Colonic mucosa (tissue), 4 donors: ENCODE measurements at regions not wholly inside any gene's neighbourhood (a gene's known extent, or its start where the extent isn't known, plus 50 kb on each side); places are given as distances from the start of the nearest gene placed in this dataset.

Experiments
- DNase-seq: peaks from one replicate; pipeline ENCODE4 v3.0.0-alpha.2; 2020
- H3K27ac ChIP-seq: fragments of 200-600 bp; one replicate; pipeline ENCODE4 v1.8.0; 2021
- H3K27me3 ChIP-seq: fragments of 200-600 bp; one replicate; pipeline ENCODE4 v1.8.0; 2021
- H3K36me3 ChIP-seq: fragments of 200-600 bp; one replicate; pipeline ENCODE4 v1.8.0; 2021
- H3K4me1 ChIP-seq: fragments of 200-600 bp; one replicate; pipeline ENCODE4 v1.8.0; 2021; ENCODE audit warnings: mild to moderate bottlenecking
- H3K4me3 ChIP-seq: fragments of 200-600 bp; one replicate; pipeline ENCODE4 v1.8.0; 2021
- H3K9ac ChIP-seq, 2 donors: one replicate each; pipeline ENCODE4 v1.7.0; 2013; ENCODE audit warnings: control low read depth in 2 of 2, low read depth in 2 of 2, low read length in 2 of 2
- H3K9me3 ChIP-seq: fragments of 200-600 bp; one replicate; pipeline ENCODE4 v1.8.0; 2021
- intact Hi-C: fragments of 100-400 bp; cut with DNase I; formaldehyde crosslinking; loops from one replicate; pipeline ENCODE4 v1.14.1; 2022
- TF ChIP-seq, protein P1 (sequence below): fragments of 200-600 bp; IDR thresholded peaks from one replicate; pipeline ENCODE4 v1.8.0; 2022; ENCODE audit warnings: antibody characterized with exemption, mild to moderate bottlenecking
- donor health status: healthy.
- donor health status: DM: no; HTN: no; CAD: no.
- donor health status: DM: no; HTN: no; CAD: no.

- DNase-seq: no peak
- no peaks in the 10 kb centered on the region for H3K36me3 ChIP-seq
- H3K27me3 ChIP-seq: no peaks in the 10 kb centered on the region
- H3K27ac ChIP-seq: no peak overlapping the region
- no peaks in the 10 kb centered on the region for H3K9me3 ChIP-seq
- H3K9ac ChIP-seq: no peak overlapping the region
- TF ChIP-seq, protein P1, sequence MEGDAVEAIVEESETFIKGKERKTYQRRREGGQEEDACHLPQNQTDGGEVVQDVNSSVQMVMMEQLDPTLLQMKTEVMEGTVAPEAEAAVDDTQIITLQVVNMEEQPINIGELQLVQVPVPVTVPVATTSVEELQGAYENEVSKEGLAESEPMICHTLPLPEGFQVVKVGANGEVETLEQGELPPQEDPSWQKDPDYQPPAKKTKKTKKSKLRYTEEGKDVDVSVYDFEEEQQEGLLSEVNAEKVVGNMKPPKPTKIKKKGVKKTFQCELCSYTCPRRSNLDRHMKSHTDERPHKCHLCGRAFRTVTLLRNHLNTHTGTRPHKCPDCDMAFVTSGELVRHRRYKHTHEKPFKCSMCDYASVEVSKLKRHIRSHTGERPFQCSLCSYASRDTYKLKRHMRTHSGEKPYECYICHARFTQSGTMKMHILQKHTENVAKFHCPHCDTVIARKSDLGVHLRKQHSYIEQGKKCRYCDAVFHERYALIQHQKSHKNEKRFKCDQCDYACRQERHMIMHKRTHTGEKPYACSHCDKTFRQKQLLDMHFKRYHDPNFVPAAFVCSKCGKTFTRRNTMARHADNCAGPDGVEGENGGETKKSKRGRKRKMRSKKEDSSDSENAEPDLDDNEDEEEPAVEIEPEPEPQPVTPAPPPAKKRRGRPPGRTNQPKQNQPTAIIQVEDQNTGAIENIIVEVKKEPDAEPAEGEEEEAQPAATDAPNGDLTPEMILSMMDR: no peak
- H3K4me3 ChIP-seq: no peak overlapping the region
- H3K4me1 ChIP-seq: no peaks in the 10 kb centered on the region
- intact Hi-C loops: no loop called here
These were observed 215.7 kb downstream of the ATPSCKMT start for GRCh38 chr5:10034001-10034400.

- DNase-seq: no peak
- H3K4me3 ChIP-seq: no peak overlapping the region
- no peaks in the 10 kb centered on the region for H3K36me3 ChIP-seq
- no peaks in the 10 kb centered on the region for H3K9me3 ChIP-seq
- no peaks in the 10 kb centered on the region for H3K4me1 ChIP-seq
- TF ChIP-seq, protein P1: no peak
- intact Hi-C loops: no loop called here
- H3K9ac ChIP-seq: no peak overlapping the region
- no peaks in the 10 kb centered on the region for H3K27me3 ChIP-seq
- H3K27ac ChIP-seq: no peak overlapping the region
These were observed 217.9 kb downstream of the ATPSCKMT start for GRCh38 chr5:10031817-10032216.

- Histone ChIP-seq H3K9me3 (no peaks in the 10 kb centered on the region), H3K27ac (no peak overlapping the region), H3K4me3 (no peak overlapping the region), H3K4me1 (no peaks in the 10 kb centered on the region), H3K36me3 (no peaks in the 10 kb centered on the region), H3K9ac (no peak overlapping the region), H3K27me3 (no peaks in the 10 kb centered on the region)
- no peak for DNase-seq
- TF ChIP-seq, protein P1: no peak
- intact Hi-C loops: no loop called here
These were observed 219.4 kb downstream of the ATPSCKMT start for GRCh38 chr5:10030219-10030831.

DNA sequence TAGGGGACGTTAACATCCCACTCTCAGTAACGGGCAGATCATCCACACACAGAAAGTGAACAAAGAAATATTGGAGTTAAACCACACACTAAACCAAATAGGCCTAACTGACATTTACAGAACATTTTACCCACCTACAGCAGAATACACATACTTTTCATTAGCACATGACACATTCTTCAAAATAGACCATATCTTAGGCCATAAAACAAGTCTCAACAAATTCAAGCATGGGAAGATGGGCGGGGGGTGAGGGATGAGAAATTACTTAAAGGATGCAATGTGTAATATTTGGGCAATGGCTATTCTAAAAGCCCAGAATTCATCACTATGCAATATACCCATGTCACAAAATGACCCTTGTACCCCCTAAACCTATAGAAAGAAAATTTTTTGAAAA is 226.2 kb downstream of the ATPSCKMT start:
- intact Hi-C loops: no loop called here
- Histone ChIP-seq H3K9me3 (no peaks in the 10 kb centered on the region), H3K4me1 (no peaks in the 10 kb centered on the region), H3K36me3 (no peaks in the 10 kb centered on the region), H3K9ac (no peak overlapping the region), H3K27ac (no peak overlapping the region), H3K4me3 (no peak overlapping the region), H3K27me3 (no peaks in the 10 kb centered on the region)
- TF ChIP-seq, protein P1: no peak
- DNase-seq: no peak

DNA sequence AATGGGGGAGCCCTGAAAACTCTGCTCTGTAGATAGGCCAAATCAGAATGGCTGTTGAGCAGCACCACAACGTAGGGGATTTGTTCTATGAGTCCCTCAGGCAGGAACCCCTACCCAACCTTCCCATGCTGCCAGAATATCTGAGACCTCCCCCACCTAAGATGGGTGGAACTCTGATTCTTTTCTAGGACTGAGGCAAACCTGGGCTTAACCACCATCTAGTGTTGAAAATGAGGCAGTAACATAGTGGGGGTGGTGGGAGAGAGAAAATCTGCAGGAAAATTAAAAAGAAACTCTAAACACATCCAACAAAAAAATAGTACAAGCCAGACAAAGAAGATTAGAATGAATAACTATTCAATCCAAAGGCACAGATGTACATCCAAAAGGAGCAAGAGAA is 228.4 kb downstream of the ATPSCKMT start:
- no peak overlapping the region for H3K27ac ChIP-seq
- no peak overlapping the region for H3K4me3 ChIP-seq
- no peaks in the 10 kb centered on the region for H3K27me3 ChIP-seq
- no peaks in the 10 kb centered on the region for H3K36me3 ChIP-seq
- DNase-seq: no peak
- TF ChIP-seq, protein P1: no peak
- no peaks in the 10 kb centered on the region for H3K9me3 ChIP-seq
- no peak overlapping the region for H3K9ac ChIP-seq
- H3K4me1 ChIP-seq: no peaks in the 10 kb centered on the region
- intact Hi-C loops: no loop called here
